ENCODE measurements at regions not wholly inside any gene's neighbourhood (a gene's known extent, or its start where the extent isn't known, plus 50 kb on each side); places are given as distances from the start of the nearest gene placed in this dataset.

DNA sequence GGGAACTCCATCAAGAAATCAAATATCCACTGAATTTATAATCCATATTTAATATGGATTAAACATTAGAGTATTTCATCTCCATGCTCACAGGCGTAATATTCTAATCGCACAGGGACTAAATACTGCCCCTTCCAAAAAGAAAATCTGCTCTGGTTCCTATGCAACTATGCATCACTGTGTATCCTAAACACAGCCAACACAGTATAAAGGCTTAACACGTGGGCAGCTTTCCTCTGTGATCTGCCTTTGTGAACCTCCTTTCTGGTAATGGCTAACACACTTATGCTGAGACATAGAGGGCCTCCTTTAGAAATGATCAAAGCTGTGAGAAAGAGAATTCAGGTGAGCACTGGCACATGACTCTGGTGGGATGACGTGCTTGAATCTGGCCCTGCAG lies 110.2 kb downstream of the RAB11FIP2 start:
- no peak for DNase-seq (ENCODE audit: low spot score in 2 of 2)
- WGBS, 2 donors = 62 to 65% methylated on average over 4 of the region's 4 CpGs
- TF ChIP-seq POLR2A (IDR thresholded peaks at IDR 0.05) = no peak
- TF ChIP-seq, protein P1, sequence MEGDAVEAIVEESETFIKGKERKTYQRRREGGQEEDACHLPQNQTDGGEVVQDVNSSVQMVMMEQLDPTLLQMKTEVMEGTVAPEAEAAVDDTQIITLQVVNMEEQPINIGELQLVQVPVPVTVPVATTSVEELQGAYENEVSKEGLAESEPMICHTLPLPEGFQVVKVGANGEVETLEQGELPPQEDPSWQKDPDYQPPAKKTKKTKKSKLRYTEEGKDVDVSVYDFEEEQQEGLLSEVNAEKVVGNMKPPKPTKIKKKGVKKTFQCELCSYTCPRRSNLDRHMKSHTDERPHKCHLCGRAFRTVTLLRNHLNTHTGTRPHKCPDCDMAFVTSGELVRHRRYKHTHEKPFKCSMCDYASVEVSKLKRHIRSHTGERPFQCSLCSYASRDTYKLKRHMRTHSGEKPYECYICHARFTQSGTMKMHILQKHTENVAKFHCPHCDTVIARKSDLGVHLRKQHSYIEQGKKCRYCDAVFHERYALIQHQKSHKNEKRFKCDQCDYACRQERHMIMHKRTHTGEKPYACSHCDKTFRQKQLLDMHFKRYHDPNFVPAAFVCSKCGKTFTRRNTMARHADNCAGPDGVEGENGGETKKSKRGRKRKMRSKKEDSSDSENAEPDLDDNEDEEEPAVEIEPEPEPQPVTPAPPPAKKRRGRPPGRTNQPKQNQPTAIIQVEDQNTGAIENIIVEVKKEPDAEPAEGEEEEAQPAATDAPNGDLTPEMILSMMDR (IDR thresholded peaks at IDR 0.05) = no peak
- intact Hi-C loops (cut with DNase I; ENCODE audit: low total_unique reads) = no loop called here
- H3K4me3 ChIP-seq (ENCODE audit: low read depth, poor library complexity, severe bottlenecking) = no peak overlapping the region

DNA sequence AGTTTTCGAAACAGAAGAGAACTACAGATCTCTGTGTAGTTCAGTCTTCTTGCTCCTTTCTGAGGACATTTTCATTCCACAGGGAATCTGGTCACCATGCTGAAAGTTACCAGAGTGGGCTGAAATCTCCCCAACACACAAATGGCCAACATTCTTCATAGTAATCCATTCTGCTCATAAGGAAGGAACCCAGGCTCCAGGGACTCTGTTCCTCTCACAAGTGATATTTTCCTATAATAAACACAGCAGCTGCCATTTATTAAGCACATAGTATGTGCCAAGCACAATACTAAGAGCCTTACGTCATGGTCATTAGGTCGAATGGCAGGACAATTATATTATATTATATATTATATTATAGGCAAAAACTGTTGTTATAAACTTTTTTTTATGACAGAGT lies 109.8 kb downstream of the RAB11FIP2 start:
- 68 to 79% methylated on average over 3 of the region's 3 CpGs for WGBS, 2 donors
- intact Hi-C loops (cut with DNase I; ENCODE audit: low total_unique reads) = no loop called here

DNA sequence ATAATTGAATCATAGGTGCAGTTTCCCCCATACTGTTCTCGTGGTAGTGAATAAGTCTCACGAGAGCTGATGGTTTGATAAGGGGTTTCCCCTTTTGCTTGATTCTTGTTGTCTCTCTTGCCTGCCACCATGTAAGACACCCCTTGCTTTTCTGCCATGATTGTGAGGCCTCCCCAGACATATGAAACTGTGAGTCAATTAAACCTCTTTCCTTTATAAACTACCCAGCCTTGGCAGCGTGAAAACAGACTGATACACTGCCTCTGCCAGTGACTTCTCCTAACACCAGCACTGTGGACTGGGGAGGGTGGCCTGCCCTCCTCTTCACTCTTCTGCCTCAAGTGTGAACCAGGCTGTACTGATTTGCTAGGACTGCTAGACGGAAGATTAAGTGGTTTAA lies 108.6 kb downstream of the RAB11FIP2 start:
- DNase-seq (ENCODE audit: low spot score in 2 of 2) = no peak
- intact Hi-C loops (cut with DNase I; ENCODE audit: low total_unique reads) = no loop called here
- H3K4me3 ChIP-seq (ENCODE audit: low read depth, poor library complexity, severe bottlenecking) = no peak overlapping the region
- TF ChIP-seq POLR2A (IDR thresholded peaks at IDR 0.05) = no peak
- TF ChIP-seq, protein P1 (IDR thresholded peaks at IDR 0.05) = no peak
- 82 to 92% methylated on average over 4 of the region's 4 CpGs for WGBS, 2 donors

More for the DNA sequence above, 109.8 kb downstream of the RAB11FIP2 start:
- TF ChIP-seq, protein P1 (IDR thresholded peaks at IDR 0.05) = no peak
- TF ChIP-seq POLR2A (IDR thresholded peaks at IDR 0.05) = no peak
- DNase-seq (ENCODE audit: low spot score in 2 of 2) = no peak
- no peak overlapping the region for H3K4me3 ChIP-seq (ENCODE audit: low read depth, poor library complexity, severe bottlenecking)

DNA sequence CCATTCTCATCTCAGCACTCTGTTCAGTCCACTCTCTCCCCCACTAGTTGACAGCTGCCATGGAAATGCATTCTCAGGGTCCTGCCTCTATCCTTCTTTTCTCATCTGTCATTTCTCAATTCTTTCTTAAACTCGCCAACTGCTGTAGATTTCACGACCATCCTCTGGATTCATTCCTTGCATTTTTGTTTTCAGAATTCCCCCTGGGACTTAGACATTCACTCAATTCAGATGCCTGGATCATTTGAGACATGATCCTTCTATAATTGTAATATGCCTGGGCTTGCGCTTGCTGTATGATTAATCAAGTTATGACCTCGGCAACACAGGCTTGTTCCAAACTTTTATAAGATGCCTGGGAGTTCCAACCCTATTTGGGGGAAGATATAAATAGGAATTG lies 104.5 kb downstream of the RAB11FIP2 start:
- TF ChIP-seq, protein P1 (IDR thresholded peaks at IDR 0.05) = no peak
- TF ChIP-seq POLR2A (IDR thresholded peaks at IDR 0.05) = no peak
- DNase-seq (ENCODE audit: low spot score in 2 of 2) = no peak
- H3K4me3 ChIP-seq (ENCODE audit: low read depth, poor library complexity, severe bottlenecking) = no peak overlapping the region
- intact Hi-C loops (cut with DNase I; ENCODE audit: low total_unique reads) = no loop called here
- 22 to 35% methylated on average over 4 of the region's 4 CpGs for WGBS, 2 donors

DNA sequence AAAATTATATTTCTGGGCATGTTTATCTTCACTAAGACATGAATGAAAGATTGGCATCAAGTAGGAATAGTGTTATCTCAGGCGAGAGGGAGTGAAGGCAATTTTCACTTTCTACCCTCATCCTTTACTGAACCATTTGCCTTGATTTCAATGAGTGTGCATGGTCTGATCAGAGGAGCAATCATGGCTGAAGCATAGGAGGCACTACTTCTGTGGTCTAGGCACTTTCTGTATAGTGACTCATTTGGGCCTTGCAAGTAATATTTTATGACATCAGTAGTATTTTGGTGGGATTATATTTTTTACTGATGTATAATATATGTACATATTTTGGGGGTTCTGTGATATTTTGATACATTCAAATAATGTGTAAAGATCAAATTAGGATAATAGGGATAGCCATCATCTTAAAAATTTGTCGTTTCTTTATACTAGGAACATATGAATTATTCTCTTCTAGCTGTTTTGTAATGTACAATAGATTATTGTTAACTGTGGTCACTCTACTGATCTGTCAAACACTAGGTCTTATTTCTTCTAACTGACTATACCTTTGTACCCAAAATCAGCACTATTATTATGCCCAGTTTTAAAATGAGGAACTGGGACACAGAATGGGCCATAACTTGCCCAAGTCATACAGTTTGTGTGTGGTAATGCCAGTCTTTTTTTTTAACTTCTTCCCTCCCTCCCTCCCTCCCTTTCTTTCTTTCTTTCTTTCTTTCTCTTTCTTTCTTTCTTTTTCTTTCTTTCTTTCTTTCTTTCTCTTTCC lies 101.9 kb downstream of the RAB11FIP2 start:
- no peak overlapping the region for H3K4me3 ChIP-seq (ENCODE audit: low read depth, poor library complexity, severe bottlenecking)
- TF ChIP-seq POLR2A (IDR thresholded peaks at IDR 0.05) = no peak
- TF ChIP-seq, protein P1 (IDR thresholded peaks at IDR 0.05) = no peak
- 80 to 93% methylated on average over 2 of the region's 2 CpGs for WGBS, 2 donors
- no peak for DNase-seq (ENCODE audit: low spot score in 2 of 2)
- intact Hi-C loops (cut with DNase I; ENCODE audit: low total_unique reads) = no loop called here

DNA sequence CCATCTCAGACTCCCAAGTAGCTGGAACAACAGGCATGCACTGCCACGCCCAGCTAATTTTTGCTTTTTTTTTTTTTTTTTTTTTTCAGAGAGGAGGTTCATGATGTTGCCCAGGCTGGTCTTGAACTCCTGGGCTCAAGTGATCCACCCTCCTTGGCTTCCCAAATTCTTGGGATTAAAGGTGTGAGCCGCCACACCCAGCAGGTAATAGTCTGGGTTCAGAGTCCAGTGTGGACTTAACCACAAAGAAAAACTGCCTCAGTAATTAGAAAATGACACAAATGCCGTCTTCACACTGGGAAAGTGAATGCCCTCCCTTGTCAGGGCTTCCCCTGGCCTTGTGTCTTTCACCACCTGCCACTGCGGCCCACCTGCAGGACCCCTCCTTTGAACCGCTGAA lies 101.1 kb downstream of the RAB11FIP2 start:
- intact Hi-C loops (cut with DNase I; ENCODE audit: low total_unique reads) = no loop called here
- 89 to 93% methylated on average over 5 of the region's 5 CpGs for WGBS, 2 donors
- DNase-seq (ENCODE audit: low spot score in 2 of 2) = no peak
- TF ChIP-seq, protein P1 (IDR thresholded peaks at IDR 0.05) = no peak
- no peak for TF ChIP-seq POLR2A (IDR thresholded peaks at IDR 0.05)
- H3K4me3 ChIP-seq (ENCODE audit: low read depth, poor library complexity, severe bottlenecking) = no peak overlapping the region

All from lower leg skin (tissue), 4 donors.